HepG2 (cell line): ENCODE measurements at regions not wholly inside any gene's neighbourhood (a gene's known extent, or its start where the extent isn't known, plus 50 kb on each side); places are given as distances from the start of the nearest gene placed in this dataset.

ENCODE experiments used
- ATAC-seq: fragments of 200-7000 bp; cut with Tn5 transposase; 3 replicates; pipeline ENCODE4 v1.9.1; 2020; ENCODE audit warnings: mild to moderate bottlenecking, moderate library complexity
- BruUV-seq: library from RNA; stranded (reverse); fragments of 400-500 nt; replicated peaks from 2 replicates; lab custom pipeline; 2021; lab: Mats Ljungman, UMichigan
- CTCF ChIA-PET: fragments of 300-600 bp; formaldehyde crosslinking; extraction: SDS; loops from one replicate; lab custom pipeline; 2021; ENCODE audit warnings: low total read pairs, inconsistent platforms, low intra/inter-chr PET ratio; lab: Yijun Ruan, JAX
- POLR2A ChIA-PET: fragments of 350-600 bp; sonication (Branson Sonifier 250); formaldehyde crosslinking; loops from one replicate; lab custom pipeline; 2020; ENCODE audit warnings: antibody characterized with exemption, inconsistent platforms; lab: Yijun Ruan, JAX
- DNase-seq: peaks from one replicate; pipeline ENCODE4 v3.0.0-alpha.2; 2015; ENCODE audit warnings: low spot score
- FAIRE-seq: peaks from 3 replicates; lab custom pipeline; 2011; peaks lifted over from hg19 to GRCh38; lab: Jason Lieb, UNC
- H2AFZ ChIP-seq: one replicate; pipeline ENCODE4 v1.6.1; 2011; ENCODE audit warnings: low read length, inconsistent platforms
- H3K27ac ChIP-seq: fragments of 300-600 bp; 3 replicates; pipeline ENCODE4 v1.8.0; 2011; ENCODE audit warnings: mixed run types, mild to moderate bottlenecking, mixed read lengths, low read length, inconsistent platforms; ENCODE audit not compliant: insufficient read depth; ENCODE audit errors: extremely low read length
- H3K27me3 ChIP-seq, 2 experiments: fragments of 200-600 bp in 1 of 2; 2 replicates in 1 of 2; 3 replicates in 1 of 2; pipeline versions ENCODE4 v1.6.0 to v1.8.0; 2011; ENCODE audit warnings: low read length in 2 of 2, mild to moderate bottlenecking in 2 of 2, moderate library complexity in 2 of 2, inconsistent platforms in 1 of 2; ENCODE audit not compliant: insufficient read depth in 2 of 2, control insufficient read depth in 1 of 2
- H3K36me3 ChIP-seq, 2 experiments: fragments of 200-600 bp in 1 of 2; replicated peaks in 1 of 2; 2 replicates in 1 of 2; 3 replicates in 1 of 2; pipeline versions ENCODE4 v1.5.1 to v1.8.0; 2011; ENCODE audit warnings: low read length in 2 of 2, inconsistent platforms in 1 of 2; ENCODE audit not compliant: insufficient read depth in 2 of 2, control insufficient read depth in 1 of 2
- H3K4me1 ChIP-seq: 2 replicates; pipeline ENCODE4 v1.5.1; 2012; ENCODE audit warnings: low read length, inconsistent platforms; ENCODE audit not compliant: insufficient read depth
- H3K4me2 ChIP-seq: 2 replicates; pipeline ENCODE4 v1.6.0; 2011; ENCODE audit warnings: low read depth, low read length, inconsistent platforms
- H3K4me3 ChIP-seq, 3 experiments: fragments of 200-600 bp in 1 of 3; sonication (generic), shearing (Covaris generic) in 1 of 3; replicated peaks in 1 of 3; 2 replicates each; pipeline ENCODE4 v1.5.1; 2011 to 2016; ENCODE audit warnings: low read length in 3 of 3, inconsistent platforms in 2 of 3, low read depth in 2 of 3, mild to moderate bottlenecking in 2 of 3, control low read depth in 1 of 3, mixed read lengths in 1 of 3; ENCODE audit not compliant: insufficient read depth in 1 of 3
- H3K79me2 ChIP-seq: one replicate; pipeline ENCODE4 v1.6.1; 2011; ENCODE audit warnings: low read length, inconsistent platforms; ENCODE audit not compliant: insufficient read depth
- H3K9ac ChIP-seq: 2 replicates; pipeline ENCODE4 v1.6.0; 2011; ENCODE audit warnings: mild to moderate bottlenecking, low read depth, low read length, inconsistent platforms; ENCODE audit not compliant: insufficient read depth
- H3K9me3 ChIP-seq: 2 replicates; pipeline ENCODE4 v1.5.1; 2012; ENCODE audit warnings: mild to moderate bottlenecking, low read length
- H4K20me1 ChIP-seq: 2 replicates; pipeline ENCODE4 v1.6.0; 2011; ENCODE audit warnings: inconsistent platforms, mild to moderate bottlenecking, low read length, moderate library complexity; ENCODE audit not compliant: insufficient read depth
- AKAP8 ChIP-seq: sonication (generic); formaldehyde crosslinking; IDR thresholded peaks from 2 replicates; pipeline ENCODE4 v1.5.1; 2020; ENCODE audit warnings: mild to moderate bottlenecking, missing genetic modification reagents
- ARNTL ChIP-seq: sonication (generic); formaldehyde crosslinking; IDR thresholded peaks from 2 replicates; pipeline ENCODE4 v1.4.0; 2020; ENCODE audit warnings: mild to moderate bottlenecking, missing genetic modification reagents
- GFI1 ChIP-seq: sonication (generic); formaldehyde crosslinking; IDR thresholded peaks from 2 replicates; pipeline ENCODE4 v1.5.0; 2020; ENCODE audit warnings: missing genetic modification reagents, mild to moderate bottlenecking, borderline replicate concordance
- HOXA7 ChIP-seq: sonication (generic); formaldehyde crosslinking; IDR thresholded peaks from 2 replicates; pipeline ENCODE4 v1.8.1; 2022; ENCODE audit warnings: mild to moderate bottlenecking, missing genetic modification reagents, moderate library complexity
- NR2F2 ChIP-seq: IDR thresholded peaks from 2 replicates; pipeline ENCODE4 v1.6.1; 2012; ENCODE audit warnings: low read depth, inconsistent platforms, borderline replicate concordance
- POLR2A ChIP-seq, 2 experiments: IDR thresholded peaks; 2 replicates each; pipeline ENCODE4 v1.6.1; 2011; ENCODE audit warnings: low read depth in 2 of 2, low read length in 2 of 2, mild to moderate bottlenecking in 1 of 2, moderate library complexity in 1 of 2; ENCODE audit not compliant: insufficient read depth in 1 of 2
- TMF1 ChIP-seq: sonication (generic); formaldehyde crosslinking; IDR thresholded peaks from 2 replicates; pipeline ENCODE4 v1.8.1; 2022; ENCODE audit warnings: low read depth, missing genetic modification reagents
- U2AF2 ChIP-seq: fragments of 200-400 bp; formaldehyde crosslinking; IDR thresholded peaks from 2 replicates; pipeline ENCODE4 v1.6.1; 2017; ENCODE audit warnings: low read depth, mild to moderate bottlenecking, low read length
- ZNF264 ChIP-seq: sonication (generic); formaldehyde crosslinking; IDR thresholded peaks from 2 replicates; pipeline ENCODE4 v1.4.0; 2020; ENCODE audit warnings: missing genetic modification reagents
- ZNF331 ChIP-seq: sonication (generic); formaldehyde crosslinking; IDR thresholded peaks from 2 replicates; pipeline ENCODE4 v1.4.0; 2020; ENCODE audit warnings: missing genetic modification reagents
- ZNF367 ChIP-seq: sonication (generic); formaldehyde crosslinking; IDR thresholded peaks from 2 replicates; pipeline ENCODE4 v1.4.0; 2020; ENCODE audit warnings: missing genetic modification reagents, borderline replicate concordance
- ZNF557 ChIP-seq: sonication (generic); formaldehyde crosslinking; IDR thresholded peaks from 2 replicates; pipeline ENCODE4 v1.4.0; 2020; ENCODE audit warnings: missing genetic modification reagents
- ZNF709 ChIP-seq: sonication (generic); formaldehyde crosslinking; IDR thresholded peaks from 2 replicates; pipeline ENCODE4 v1.5.0; 2020; ENCODE audit warnings: mild to moderate bottlenecking, missing genetic modification reagents
- ZNF850 ChIP-seq: sonication (generic); formaldehyde crosslinking; conservative IDR thresholded peaks from 2 replicates; pipeline ENCODE4 v1.9.0; 2021; ENCODE audit warnings: mild to moderate bottlenecking, missing genetic modification reagents
- ZNF883 ChIP-seq: sonication (generic); formaldehyde crosslinking; IDR thresholded peaks from 2 replicates; pipeline ENCODE4 v1.5.1; 2020; ENCODE audit warnings: mild to moderate bottlenecking, missing genetic modification reagents; ENCODE audit errors: not compliant biosample characterization
- ZSCAN31 ChIP-seq: sonication (generic); formaldehyde crosslinking; IDR thresholded peaks from 2 replicates; pipeline ENCODE4 v1.5.0; 2020; ENCODE audit warnings: low read depth, mild to moderate bottlenecking, missing genetic modification reagents
- WGBS: methylation state at CpG from one replicate; pipeline ENCODE4 v1.1.6; 2017; ENCODE audit warnings: low lambda C conversion rate; 5-methylcytosine and 5-hydroxymethylcytosine counted together
- in situ Hi-C: cut with HindIII; loops from 2 replicates; pipeline ENCODE4 v1.10.0; 2017; ENCODE audit warnings: low pct_unique_long_range_greater_than_20kb; ENCODE audit not compliant: extremely low pct_ligation_motif_present
- intact Hi-C: fragments of 100-400 bp; cut with micrococcal nuclease; formaldehyde crosslinking; loops from one replicate; pipeline ENCODE4 v1.10.0; 2022; ENCODE audit not compliant: unreplicated experiment
- TF ChIP-seq, protein P1 (sequence below): IDR thresholded peaks from 2 replicates; pipeline ENCODE4 v1.6.1; 2016; ENCODE audit warnings: low read depth, control low read depth
- TF ChIP-seq, protein P2 (sequence below): sonication (generic); formaldehyde crosslinking; IDR thresholded peaks from 2 replicates; pipeline ENCODE4 v1.4.0; 2020; ENCODE audit warnings: missing genetic modification reagents

DNA sequence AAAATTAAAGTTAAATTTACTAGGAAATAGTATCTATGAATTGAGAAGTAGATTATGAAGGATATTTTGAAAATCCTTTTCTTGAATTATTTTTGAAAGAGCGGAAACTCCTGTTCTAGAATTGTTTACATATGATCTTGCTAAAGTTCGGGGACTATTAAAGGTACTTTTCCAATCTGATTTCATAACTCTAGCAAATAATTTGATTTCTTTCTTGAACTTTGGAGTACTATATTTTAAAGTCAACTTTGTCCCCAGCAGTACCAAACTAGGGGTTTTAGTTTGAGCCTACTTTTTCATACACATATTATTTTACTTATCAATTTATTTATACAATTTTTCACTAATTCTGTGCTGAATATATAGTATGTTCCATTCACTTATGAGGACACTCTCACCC, 364.7 kb downstream of the FSIP2 start:
- Histone ChIP-seq H3K9me3 (no peaks in the 10 kb centered on the region), H3K4me1 (peaks cover 12% of the 10 kb centered on the region), H3K36me3 (no peaks in the 10 kb centered on the region), H3K27me3 (no peaks in the 10 kb centered on the region), H3K79me2 (no peaks in the 10 kb centered on the region), H3K4me2 (no peak overlapping the region), H4K20me1 (no peaks in the 10 kb centered on the region), H3K9ac (no peak overlapping the region), H3K4me3 (no peak overlapping the region), H2AFZ (no peak overlapping the region), H3K27ac (no peak overlapping the region)
- 98% methylated on average over 2 of the region's 2 CpGs for WGBS
- ChIA-PET POLR2A (no interaction called here), CTCF (no interaction called here)
- BruUV-seq = no TSS peak
- DNase-seq (no peak), ATAC-seq (no peak), FAIRE-seq (no peak)
- intact Hi-C loops (loop anchor here (10.0 kb wide), 1 partner anchor 288 kb away; no protein-coding TSS in a partner anchor), in situ Hi-C loops (no loop called here)
- TF ChIP-seq ZSCAN31 (CRISPR knock-in tag) (no peak), NR2F2 (no peak), ZNF331 (no peak), AKAP8 (CRISPR knock-in tag) (no peak), ZNF883 (CRISPR knock-in tag) (no peak), ZNF367 (CRISPR knock-in tag) (no peak)

- Histone ChIP-seq H3K4me2 (no peak overlapping the region), H3K36me3 (no peaks in the 10 kb centered on the region), H3K27me3 (no peaks in the 10 kb centered on the region), H3K9ac (no peak overlapping the region), H3K4me3 (no peak overlapping the region), H3K27ac (no peak overlapping the region), H3K4me1 (peaks cover 21% of the 10 kb centered on the region), H2AFZ (no peak overlapping the region), H4K20me1 (no peaks in the 10 kb centered on the region), H3K79me2 (no peaks in the 10 kb centered on the region), H3K9me3 (no peaks in the 10 kb centered on the region)
- FAIRE-seq (no peak), DNase-seq (no peak), ATAC-seq (no peak)
- WGBS = 91% methylated on average over 1 of the region's 1 CpG
- POLR2A ChIA-PET = no interaction called here
- CTCF ChIA-PET = no interaction called here
- TF ChIP-seq, protein P1, sequence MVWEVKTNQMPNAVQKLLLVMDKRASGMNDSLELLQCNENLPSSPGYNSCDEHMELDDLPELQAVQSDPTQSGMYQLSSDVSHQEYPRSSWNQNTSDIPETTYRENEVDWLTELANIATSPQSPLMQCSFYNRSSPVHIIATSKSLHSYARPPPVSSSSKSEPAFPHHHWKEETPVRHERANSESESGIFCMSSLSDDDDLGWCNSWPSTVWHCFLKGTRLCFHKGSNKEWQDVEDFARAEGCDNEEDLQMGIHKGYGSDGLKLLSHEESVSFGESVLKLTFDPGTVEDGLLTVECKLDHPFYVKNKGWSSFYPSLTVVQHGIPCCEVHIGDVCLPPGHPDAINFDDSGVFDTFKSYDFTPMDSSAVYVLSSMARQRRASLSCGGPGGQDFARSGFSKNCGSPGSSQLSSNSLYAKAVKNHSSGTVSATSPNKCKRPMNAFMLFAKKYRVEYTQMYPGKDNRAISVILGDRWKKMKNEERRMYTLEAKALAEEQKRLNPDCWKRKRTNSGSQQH (CRISPR knock-in tag) = no peak
- TF ChIP-seq HOXA7 (CRISPR knock-in tag) (no peak), TMF1 (CRISPR knock-in tag) (no peak), ZNF709 (CRISPR knock-in tag) (no peak), ARNTL (CRISPR knock-in tag) (no peak), POLR2A (IDR thresholded peaks at IDR 0.05; ENCODE audit: insufficient read depth in 1 of 2, low read depth in 2 of 2, low read length in 2 of 2) (no peak), ZNF850 (CRISPR knock-in tag) (no peak), U2AF2 (no peak), GFI1 (CRISPR knock-in tag) (no peak), ZNF557 (no peak), ZNF264 (no peak)
- TF ChIP-seq, protein P2, sequence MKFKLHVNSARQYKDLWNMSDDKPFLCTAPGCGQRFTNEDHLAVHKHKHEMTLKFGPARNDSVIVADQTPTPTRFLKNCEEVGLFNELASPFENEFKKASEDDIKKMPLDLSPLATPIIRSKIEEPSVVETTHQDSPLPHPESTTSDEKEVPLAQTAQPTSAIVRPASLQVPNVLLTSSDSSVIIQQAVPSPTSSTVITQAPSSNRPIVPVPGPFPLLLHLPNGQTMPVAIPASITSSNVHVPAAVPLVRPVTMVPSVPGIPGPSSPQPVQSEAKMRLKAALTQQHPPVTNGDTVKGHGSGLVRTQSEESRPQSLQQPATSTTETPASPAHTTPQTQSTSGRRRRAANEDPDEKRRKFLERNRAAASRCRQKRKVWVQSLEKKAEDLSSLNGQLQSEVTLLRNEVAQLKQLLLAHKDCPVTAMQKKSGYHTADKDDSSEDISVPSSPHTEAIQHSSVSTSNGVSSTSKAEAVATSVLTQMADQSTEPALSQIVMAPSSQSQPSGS (CRISPR knock-in tag) = no peak
- in situ Hi-C loops (no loop called here), intact Hi-C loops (loop anchor here (10.0 kb wide), 1 partner anchor 290 kb away; no protein-coding TSS in a partner anchor)
- no TSS peak for BruUV-seq
Observed at GRCh38 chr2:186105016-186105724, 366.6 kb downstream of the FSIP2 start.
